ENCODE measurements at regions not wholly inside any gene's neighbourhood (a gene's known extent, or its start where the extent isn't known, plus 50 kb on each side); places are given as distances from the start of the nearest gene placed in this dataset.
A peak's percentile ranks its signal among the peaks of the same experiment; 100 is the strongest.
"Not testable (repeated sequence)": the region's sequence is repeated elsewhere in the genome, so short reads cannot be mapped to it uniquely, and the experiment has no call there.

- ATAC-seq (peak; percentile 86), DNase-seq (peak; percentile 63)
- Mint-ChIP-seq H3K27me3 (peaks cover 47% of the 10 kb centered on the region), H3K4me1 (peaks cover 5% of the 10 kb centered on the region), H3K4me3 (no peak overlapping the region), H3K27ac (no peak overlapping the region), H3K36me3 (peaks cover 1% of the 10 kb centered on the region), H3K9me3 (ENCODE audit: low read depth) (peaks cover 2% of the 10 kb centered on the region)
- CTCF ChIA-PET, result interaction anchor here (0.6 to 7.2 kb wide), 24 partner anchors 8 to 260 kb away, joined by 3 to 58 read pairs (median 4); no protein-coding TSS in a partner anchor
Observed at GRCh38 chr14:106530423-106531107, 1004.2 kb downstream of the TMEM121 start.

GRCh38 chr14:106537597-106537996 lies 1011.2 kb downstream of the TMEM121 start:
- H3K36me3 Mint-ChIP-seq; H3K9me3 Mint-ChIP-seq (ENCODE audit: low read depth); H3K4me3 Mint-ChIP-seq; H3K27ac Mint-ChIP-seq: not testable (repeated sequence)
- peak; percentile 66 for DNase-seq
- Mint-ChIP-seq H3K4me1 (peaks cover 15% of the 10 kb centered on the region), H3K27me3 (peaks cover 49% of the 10 kb centered on the region)
- CTCF ChIA-PET, result interaction anchor here (1.7 to 2.2 kb wide), 4 partner anchors 8 to 27 kb away, joined by 5 to 10 read pairs (median 7); no protein-coding TSS in a partner anchor
- ATAC-seq, result peak; percentile 66

- ATAC-seq (no peak), DNase-seq (no peak)
- Mint-ChIP-seq H3K27me3 (peaks cover 47% of the 10 kb centered on the region), H3K4me3 (no peak overlapping the region), H3K4me1 (peaks cover 15% of the 10 kb centered on the region), H3K36me3 (peaks cover 1% of the 10 kb centered on the region), H3K27ac (no peak overlapping the region), H3K9me3 (ENCODE audit: low read depth) (no peaks in the 10 kb centered on the region)
- CTCF ChIA-PET, result interaction anchor here (1.3 to 4.9 kb wide), 9 partner anchors 9 to 119 kb away, joined by 3 to 31 read pairs (median 6); no protein-coding TSS in a partner anchor
Observed at GRCh38 chr14:106538201-106538600, 1011.8 kb downstream of the TMEM121 start.

GRCh38 chr14:106547735-106548434 lies 1021.5 kb downstream of the TMEM121 start:
- Mint-ChIP-seq H3K4me3 (peak overlapping the region; percentile 9), H3K27me3 (peaks cover 25% of the 10 kb centered on the region), H3K27ac (peak overlapping the region; percentile 33), H3K9me3 (ENCODE audit: low read depth) (no peaks in the 10 kb centered on the region), H3K4me1 (peaks cover 25% of the 10 kb centered on the region), H3K36me3 (peaks cover 7% of the 10 kb centered on the region)
- DNase-seq (no peak), ATAC-seq (peak; percentile 42)
- CTCF ChIA-PET, result interaction anchor here (1.2 kb wide), 1 partner anchor 9 kb away, joined by 3 read pairs; no protein-coding TSS in a partner anchor

- CTCF ChIA-PET, result interaction anchor here (1.2 kb wide), 1 partner anchor 10 kb away, joined by 3 read pairs; no protein-coding TSS in a partner anchor
Observed at GRCh38 chr14:106549064-106549463, 1022.7 kb downstream of the TMEM121 start.

GRCh38 chr14:106551265-106551664 lies 1024.9 kb downstream of the TMEM121 start:
- H3K27me3 Mint-ChIP-seq, result peaks cover 12% of the 10 kb centered on the region
- H3K9me3 Mint-ChIP-seq (ENCODE audit: low read depth), result no peaks in the 10 kb centered on the region
- no peak for ATAC-seq
- DNase-seq, result no peak
- H3K27ac Mint-ChIP-seq, result no peak overlapping the region
- peaks cover 25% of the 10 kb centered on the region for H3K4me1 Mint-ChIP-seq
- CTCF ChIA-PET, result interaction anchor here (0.7 to 1.4 kb wide), 3 partner anchors 9 to 87 kb away, joined by 3 read pairs; no protein-coding TSS in a partner anchor
- H3K4me3 Mint-ChIP-seq, result no peak overlapping the region
- peaks cover 7% of the 10 kb centered on the region for H3K36me3 Mint-ChIP-seq

More at GRCh38 chr14:106549064-106549463, 1022.7 kb downstream of the TMEM121 start:
- Mint-ChIP-seq H3K9me3 (ENCODE audit: low read depth) (no peaks in the 10 kb centered on the region), H3K36me3 (peaks cover 7% of the 10 kb centered on the region), H3K27me3 (peaks cover 22% of the 10 kb centered on the region), H3K4me3 (no peak overlapping the region), H3K4me1 (peaks cover 25% of the 10 kb centered on the region), H3K27ac (no peak overlapping the region)
- DNase-seq, result no peak
- ATAC-seq, result no peak

- not testable (repeated sequence) for H3K4me1 Mint-ChIP-seq; H3K27ac Mint-ChIP-seq; H3K4me3 Mint-ChIP-seq; ATAC-seq; H3K36me3 Mint-ChIP-seq; H3K9me3 Mint-ChIP-seq (ENCODE audit: low read depth); DNase-seq
- CTCF ChIA-PET, result interaction anchor here (0.8 to 5.2 kb wide), 9 partner anchors 8 to 138 kb away, joined by 3 to 31 read pairs (median 5); no protein-coding TSS in a partner anchor
- H3K27me3 Mint-ChIP-seq, result peaks cover 36% of the 10 kb centered on the region
Observed at GRCh38 chr14:106556211-106556610, 1029.8 kb downstream of the TMEM121 start.

GRCh38 chr14:106556665-106557289 lies 1030.4 kb downstream of the TMEM121 start:
- Mint-ChIP-seq H3K27me3 (peaks cover 36% of the 10 kb centered on the region), H3K4me1 (no peaks in the 10 kb centered on the region), H3K36me3 (no peaks in the 10 kb centered on the region), H3K9me3 (ENCODE audit: low read depth) (no peaks in the 10 kb centered on the region), H3K27ac (no peak overlapping the region), H3K4me3 (no peak overlapping the region)
- CTCF ChIA-PET, result interaction anchor here (0.6 to 5.2 kb wide), 16 partner anchors 10 to 139 kb away, joined by 3 to 31 read pairs (median 4); no protein-coding TSS in a partner anchor
- peak; percentile 47 for ATAC-seq
- DNase-seq, result peak; percentile 83

GRCh38 chr14:106562451-106562850 lies 1036.1 kb downstream of the TMEM121 start:
- Mint-ChIP-seq H3K27me3 (peaks cover 62% of the 10 kb centered on the region), H3K4me3 (no peak overlapping the region), H3K36me3 (no peaks in the 10 kb centered on the region), H3K4me1 (no peaks in the 10 kb centered on the region), H3K9me3 (ENCODE audit: low read depth) (no peaks in the 10 kb centered on the region), H3K27ac (no peak overlapping the region)
- CTCF ChIA-PET, result interaction anchor here (0.7 to 2.3 kb wide), 6 partner anchors 10 to 103 kb away, joined by 3 to 8 read pairs (median 4); no protein-coding TSS in a partner anchor
- no peak for ATAC-seq
- DNase-seq, result no peak

- Mint-ChIP-seq H3K36me3 (no peaks in the 10 kb centered on the region), H3K4me1 (no peaks in the 10 kb centered on the region), H3K9me3 (ENCODE audit: low read depth) (no peaks in the 10 kb centered on the region), H3K27me3 (peaks cover 65% of the 10 kb centered on the region), H3K27ac (no peak overlapping the region), H3K4me3 (no peak overlapping the region)
- ATAC-seq (peak; percentile 61), DNase-seq (peak; percentile 79)
- CTCF ChIA-PET, result interaction anchor here (0.6 to 2.8 kb wide), 37 partner anchors 9 to 264 kb away, joined by 3 to 14 read pairs (median 4); no protein-coding TSS in a partner anchor
Observed at GRCh38 chr14:106564058-106564643, 1037.8 kb downstream of the TMEM121 start.

GRCh38 chr14:106578481-106578880 lies 1052.1 kb downstream of the TMEM121 start:
- H3K27me3 Mint-ChIP-seq, result peaks cover 59% of the 10 kb centered on the region
- no peaks in the 10 kb centered on the region for H3K4me1 Mint-ChIP-seq
- H3K36me3 Mint-ChIP-seq, result no peaks in the 10 kb centered on the region
- H3K27ac Mint-ChIP-seq, result no peak overlapping the region
- DNase-seq (no peak), ATAC-seq (no peak)
- no peaks in the 10 kb centered on the region for H3K9me3 Mint-ChIP-seq (ENCODE audit: low read depth)
- CTCF ChIA-PET, result interaction anchor here (0.7 kb wide), 1 partner anchor 16 kb away, joined by 3 read pairs; no protein-coding TSS in a partner anchor
- no peak overlapping the region for H3K4me3 Mint-ChIP-seq

- CTCF ChIA-PET, result interaction anchor here (0.7 kb wide), 1 partner anchor 15 kb away, joined by 3 read pairs; no protein-coding TSS in a partner anchor
- no peaks in the 10 kb centered on the region for H3K36me3 Mint-ChIP-seq
Observed at GRCh38 chr14:106579084-106579483, 1052.7 kb downstream of the TMEM121 start.

More at GRCh38 chr14:106579084-106579483, 1052.7 kb downstream of the TMEM121 start:
- ATAC-seq (no peak), DNase-seq (no peak)
- peaks cover 53% of the 10 kb centered on the region for H3K27me3 Mint-ChIP-seq
- H3K27ac Mint-ChIP-seq, result no peak overlapping the region
- H3K9me3 Mint-ChIP-seq (ENCODE audit: low read depth), result no peaks in the 10 kb centered on the region
- no peaks in the 10 kb centered on the region for H3K4me1 Mint-ChIP-seq
- no peak overlapping the region for H3K4me3 Mint-ChIP-seq

Data from activated CD8-positive, alpha-beta memory T cell treated with anti-CD3 and anti-CD28 coated beads, Interleukin-2, amount 10 ng/mL, durations not matched to agents 7 days and 5 days (primary cell).